BJ (cell line): ENCODE measurements at regions not wholly inside any gene's neighbourhood (a gene's known extent, or its start where the extent isn't known, plus 50 kb on each side); places are given as distances from the start of the nearest gene placed in this dataset.

ENCODE experiments used
- CTCF ChIA-PET: fragments of 350-600 bp; formaldehyde crosslinking; extraction: SDS; loops from one replicate; lab custom pipeline; 2021; ENCODE audit warnings: antibody characterized with exemption, inconsistent platforms; lab: Yijun Ruan, JAX
- POLR2A ChIA-PET: fragments of 300-600 bp; sonication (Branson Sonifier 250); formaldehyde crosslinking; extraction: SDS; loops from one replicate; lab custom pipeline; 2021; ENCODE audit warnings: antibody characterized with exemption; lab: Charles Lee
- DNase-seq: peaks from one replicate; pipeline ENCODE4 v3.0.0-alpha.2; 2011; ENCODE audit warnings: low read depth
- H3K27me3 ChIP-seq: 2 replicates; pipeline ENCODE4 v1.6.0; 2011; ENCODE audit warnings: low read length; ENCODE audit not compliant: control insufficient read depth, insufficient read depth
- H3K36me3 ChIP-seq: 2 replicates; pipeline ENCODE4 v1.5.1; 2011; ENCODE audit warnings: low read length; ENCODE audit not compliant: control insufficient read depth, insufficient read depth
- H3K4me3 ChIP-seq: 2 replicates; pipeline ENCODE4 v1.5.1; 2011; ENCODE audit warnings: low read depth, mild to moderate bottlenecking, control low read depth, low read length
- TF ChIP-seq, protein P1 (sequence below): IDR thresholded peaks from 2 replicates; pipeline ENCODE4 v1.5.1; 2011; ENCODE audit warnings: low read depth, mild to moderate bottlenecking, control low read depth, inconsistent platforms, low read length, moderate library complexity; ENCODE audit not compliant: insufficient read depth

DNA sequence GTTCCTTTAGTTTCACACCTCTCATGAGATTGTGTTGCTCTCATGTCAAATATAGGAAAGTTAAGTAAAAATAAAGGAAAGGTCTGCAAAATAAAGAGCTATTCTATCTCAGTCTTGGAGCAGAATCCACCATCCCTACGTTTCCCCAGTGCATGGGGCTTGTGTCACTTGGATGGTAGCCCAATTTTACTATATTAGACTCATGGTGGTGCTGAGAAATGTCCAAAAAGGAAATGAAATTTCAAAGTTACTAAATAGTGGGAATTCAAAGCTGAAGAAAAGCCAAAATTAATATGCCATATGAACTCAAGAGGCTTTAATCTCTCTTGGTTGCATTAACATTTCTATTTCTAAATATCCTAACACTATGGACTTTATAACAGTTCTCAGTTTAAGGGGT lies 1283.3 kb upstream of the GJE1 start:
- ChIA-PET CTCF (no interaction called here), POLR2A (no interaction called here)
- TF ChIP-seq, protein P1, sequence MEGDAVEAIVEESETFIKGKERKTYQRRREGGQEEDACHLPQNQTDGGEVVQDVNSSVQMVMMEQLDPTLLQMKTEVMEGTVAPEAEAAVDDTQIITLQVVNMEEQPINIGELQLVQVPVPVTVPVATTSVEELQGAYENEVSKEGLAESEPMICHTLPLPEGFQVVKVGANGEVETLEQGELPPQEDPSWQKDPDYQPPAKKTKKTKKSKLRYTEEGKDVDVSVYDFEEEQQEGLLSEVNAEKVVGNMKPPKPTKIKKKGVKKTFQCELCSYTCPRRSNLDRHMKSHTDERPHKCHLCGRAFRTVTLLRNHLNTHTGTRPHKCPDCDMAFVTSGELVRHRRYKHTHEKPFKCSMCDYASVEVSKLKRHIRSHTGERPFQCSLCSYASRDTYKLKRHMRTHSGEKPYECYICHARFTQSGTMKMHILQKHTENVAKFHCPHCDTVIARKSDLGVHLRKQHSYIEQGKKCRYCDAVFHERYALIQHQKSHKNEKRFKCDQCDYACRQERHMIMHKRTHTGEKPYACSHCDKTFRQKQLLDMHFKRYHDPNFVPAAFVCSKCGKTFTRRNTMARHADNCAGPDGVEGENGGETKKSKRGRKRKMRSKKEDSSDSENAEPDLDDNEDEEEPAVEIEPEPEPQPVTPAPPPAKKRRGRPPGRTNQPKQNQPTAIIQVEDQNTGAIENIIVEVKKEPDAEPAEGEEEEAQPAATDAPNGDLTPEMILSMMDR, result no peak
- H3K4me3 ChIP-seq, result no peak overlapping the region
- no peaks in the 10 kb centered on the region for H3K36me3 ChIP-seq
- no peaks in the 10 kb centered on the region for H3K27me3 ChIP-seq
- no peak for DNase-seq

DNA sequence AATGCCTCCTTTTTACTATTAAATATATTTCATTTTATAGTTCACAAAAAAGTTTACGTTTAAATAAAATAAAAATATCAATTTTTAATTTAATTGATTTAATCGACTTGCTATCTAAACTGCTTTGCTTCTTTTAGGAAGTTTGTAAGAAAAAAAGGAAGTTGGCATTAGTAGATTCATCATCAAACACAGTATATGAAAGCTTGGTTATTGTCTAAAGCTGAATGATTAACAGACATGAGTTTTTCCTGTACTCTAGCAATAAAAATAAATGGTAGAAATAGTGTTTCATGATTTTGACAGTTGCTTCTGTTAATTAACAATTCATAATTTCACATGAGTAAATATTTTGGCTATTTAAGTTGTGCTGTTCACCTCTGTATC lies 1285.5 kb upstream of the GJE1 start:
- Histone ChIP-seq H3K4me3 (no peak overlapping the region), H3K27me3 (no peaks in the 10 kb centered on the region), H3K36me3 (no peaks in the 10 kb centered on the region)
- CTCF ChIA-PET, result no interaction called here
- TF ChIP-seq, protein P1, result no peak
- POLR2A ChIA-PET, result no interaction called here
- no peak for DNase-seq

DNA sequence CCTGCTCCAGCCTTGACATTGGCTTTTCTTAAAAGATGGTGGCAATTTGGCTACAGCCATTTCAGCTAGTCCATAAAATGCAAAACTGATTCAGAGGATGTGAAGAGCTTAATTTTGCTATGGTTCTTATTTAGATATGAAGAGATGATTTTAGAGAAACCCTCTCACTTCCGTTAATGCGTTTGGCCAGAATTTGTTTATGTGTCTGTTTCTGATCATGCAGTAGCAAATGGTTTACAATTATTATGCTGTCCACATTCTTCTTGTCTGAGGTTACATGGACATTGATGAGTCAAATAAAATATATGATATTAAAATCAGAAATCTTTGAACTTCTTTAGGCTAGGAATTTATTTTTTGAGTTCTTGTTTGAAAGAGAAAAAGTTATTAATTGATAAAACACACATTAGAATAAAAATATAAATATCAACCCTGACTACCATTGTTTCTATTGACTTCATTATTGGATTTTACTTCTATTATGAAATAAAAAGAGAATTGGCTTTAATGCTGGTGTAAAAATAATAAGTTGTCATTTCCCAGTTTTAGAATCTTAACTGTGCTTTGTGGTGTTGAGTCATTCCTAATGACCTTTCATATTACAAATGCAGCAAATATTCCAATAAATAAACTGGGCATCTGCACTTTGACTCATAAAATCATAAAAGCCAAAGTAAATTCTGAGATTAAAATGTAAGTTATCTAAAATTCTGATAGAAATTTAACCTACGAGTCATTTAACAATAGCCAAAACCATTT lies 1286.0 kb upstream of the GJE1 start:
- CTCF ChIA-PET, result no interaction called here

DNA sequence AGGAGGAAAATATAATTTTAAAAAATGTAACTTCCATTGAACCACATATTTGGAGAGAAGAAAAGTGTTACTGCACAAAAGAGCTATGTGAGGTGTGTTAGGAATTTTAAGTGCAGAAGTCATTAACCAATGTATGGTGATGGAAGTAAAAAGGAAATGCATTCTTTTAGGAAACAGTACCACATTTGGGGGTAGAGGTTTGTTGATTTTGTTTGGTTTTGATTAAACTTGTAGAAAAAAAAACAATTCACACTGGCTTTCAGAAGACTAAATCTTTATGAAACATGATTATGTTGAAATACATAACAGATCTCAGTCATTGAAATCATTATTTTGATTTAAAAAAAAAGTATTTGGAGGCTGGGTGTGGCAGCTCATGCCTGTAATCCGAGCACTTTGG lies 1287.0 kb upstream of the GJE1 start:
- Histone ChIP-seq H3K36me3 (no peaks in the 10 kb centered on the region), H3K4me3 (no peak overlapping the region), H3K27me3 (no peaks in the 10 kb centered on the region)
- ChIA-PET CTCF (no interaction called here), POLR2A (interaction anchor here (0.6 kb wide), 1 partner anchor 225 kb away, joined by 4 read pairs; no protein-coding TSS in a partner anchor)
- TF ChIP-seq, protein P1, result no peak
- DNase-seq, result no peak

More for the DNA sequence above, 1286.0 kb upstream of the GJE1 start:
- peak; percentile 50 for DNase-seq
- Histone ChIP-seq H3K4me3 (no peak overlapping the region), H3K36me3 (no peaks in the 10 kb centered on the region), H3K27me3 (no peaks in the 10 kb centered on the region)
- POLR2A ChIA-PET, result interaction anchor here (0.6 kb wide), 1 partner anchor 502 kb away, joined by 4 read pairs; no protein-coding TSS in a partner anchor
- TF ChIP-seq, protein P1, result no peak

DNA sequence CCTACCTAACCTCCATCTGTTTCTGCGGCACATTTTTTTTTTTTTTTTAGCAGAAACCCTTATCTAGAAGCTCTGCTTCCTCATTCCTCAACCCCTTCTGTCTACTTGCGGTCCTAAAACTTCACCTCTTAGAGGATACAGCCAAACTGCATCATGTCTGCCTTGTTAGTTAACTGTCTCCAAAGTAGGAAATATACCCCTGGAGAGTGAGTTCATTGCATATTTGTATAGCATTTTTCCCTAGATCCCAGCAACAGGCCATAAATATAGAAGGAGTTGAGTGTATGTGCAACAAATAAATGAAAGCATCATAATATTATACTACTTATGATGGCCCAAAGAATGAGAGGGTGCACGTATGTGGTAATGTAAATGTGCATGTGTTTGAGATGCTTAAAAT lies 1288.6 kb upstream of the GJE1 start:
- Histone ChIP-seq H3K36me3 (no peaks in the 10 kb centered on the region), H3K27me3 (no peaks in the 10 kb centered on the region), H3K4me3 (no peak overlapping the region)
- ChIA-PET POLR2A (no interaction called here), CTCF (no interaction called here)
- TF ChIP-seq, protein P1, result no peak
- DNase-seq, result no peak
